Forelimb muscle (tissue), 1 donor: ENCODE measurements at regions not wholly inside any gene's neighbourhood (a gene's known extent, or its start where the extent isn't known, plus 50 kb on each side); places are given as distances from the start of the nearest gene placed in this dataset.
"Not testable (repeated sequence)": the region's sequence is repeated elsewhere in the genome, so short reads cannot be mapped to it uniquely, and the experiment has no call there.

Source experiments
- DNase-seq: peaks from one replicate; pipeline ENCODE4 v3.0.0-alpha.2; 2013; ENCODE audit warnings: low read depth

DNA sequence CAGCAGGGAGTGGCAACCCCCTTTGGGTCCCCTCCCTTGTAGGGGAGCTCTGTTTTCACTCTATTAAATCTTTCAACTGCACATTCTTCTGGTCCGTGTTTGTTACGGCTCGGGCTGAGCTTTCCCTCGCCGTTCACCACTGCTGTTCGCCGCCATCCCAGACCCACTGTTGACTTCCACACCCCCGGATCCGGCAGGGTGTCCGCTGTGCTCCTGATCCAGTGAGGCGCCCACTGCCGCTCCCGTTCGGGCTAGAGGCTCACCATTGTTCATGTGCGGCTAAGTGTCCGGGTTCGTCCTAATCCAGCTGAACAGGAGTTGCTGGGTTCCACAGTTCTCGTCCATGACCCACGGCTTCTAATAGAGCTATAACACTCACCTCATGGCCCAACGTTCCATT is 408.1 kb downstream of the KCNJ2 start:
- no peak for DNase-seq

DNA sequence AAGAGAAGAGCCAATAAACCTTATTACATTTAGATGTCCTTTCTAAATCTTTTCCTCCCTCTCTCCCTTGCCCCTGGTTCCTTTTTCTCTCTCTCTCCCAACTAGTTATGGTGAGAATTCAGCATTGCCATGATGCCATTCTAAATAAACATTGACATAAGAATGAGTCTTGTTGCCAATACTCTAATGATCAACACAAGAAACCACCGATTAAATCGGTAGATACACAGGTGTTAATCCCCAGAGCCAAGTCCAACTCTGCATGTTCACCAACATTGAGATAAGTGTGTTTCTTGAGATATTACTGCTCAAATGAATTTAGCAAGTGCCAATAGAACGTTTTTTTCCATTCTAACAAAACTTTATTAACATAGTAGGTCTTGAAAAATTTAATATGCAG is 412.1 kb downstream of the KCNJ2 start:
- DNase-seq, result no peak

DNA sequence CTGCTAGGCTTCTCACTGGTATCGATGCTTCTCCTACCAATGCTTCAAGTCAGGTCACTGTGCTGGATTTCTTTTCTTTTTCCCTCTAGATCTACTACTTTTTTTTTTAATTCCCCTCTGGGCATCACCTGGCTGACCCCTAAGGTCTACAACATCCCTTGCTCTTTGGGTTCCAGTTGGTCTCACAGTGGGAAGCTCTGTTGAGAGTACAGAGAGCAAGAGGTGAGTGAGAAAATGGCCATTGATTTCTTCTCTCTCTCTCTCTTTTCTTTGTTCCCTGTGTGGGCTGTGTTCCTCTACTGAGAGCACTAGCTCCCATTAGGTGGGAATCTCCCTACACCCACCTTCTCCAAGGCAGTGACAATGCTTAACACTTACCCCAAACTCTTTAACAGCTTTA is 413.4 kb downstream of the KCNJ2 start:
- no peak for DNase-seq

DNA sequence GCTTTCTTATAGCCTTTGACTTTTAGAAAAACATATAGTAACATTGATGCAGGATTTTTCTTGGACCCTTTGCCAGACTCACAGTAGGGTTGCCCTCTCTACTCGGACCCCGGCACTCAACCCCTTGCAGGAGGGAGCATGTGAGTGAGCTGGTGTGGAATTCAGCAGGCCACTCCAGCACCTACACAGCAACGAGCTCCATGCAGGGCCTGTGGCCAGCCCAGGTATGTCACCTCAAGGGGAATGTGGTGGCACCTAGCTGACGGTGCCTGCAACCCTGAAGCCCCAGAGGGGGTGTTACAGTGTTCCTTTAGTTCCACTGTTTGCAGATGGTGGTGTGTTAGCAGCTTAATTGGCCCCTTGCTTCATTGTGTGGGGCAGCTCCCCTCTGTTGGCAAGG is 414.9 kb downstream of the KCNJ2 start:
- DNase-seq, result no peak

DNA sequence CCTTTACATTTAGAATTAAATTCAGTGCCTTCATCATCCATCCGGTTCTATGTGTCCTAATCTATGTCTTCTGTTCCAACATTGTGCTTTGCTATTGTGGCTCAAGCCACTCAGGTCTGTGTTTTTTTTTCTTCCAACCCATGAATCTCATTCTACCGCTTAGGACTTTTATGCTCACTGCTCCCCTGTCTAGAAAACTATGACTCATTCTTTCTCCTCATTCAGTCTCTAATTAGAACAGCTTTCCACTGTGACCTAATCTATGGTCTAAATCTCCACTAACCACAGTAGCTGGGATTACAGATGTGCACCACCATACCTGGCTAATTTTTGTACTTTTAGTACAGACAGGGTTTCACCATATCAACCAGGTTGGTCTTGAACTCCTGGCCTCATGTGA is 418.7 kb downstream of the KCNJ2 start:
- no peak for DNase-seq

DNA sequence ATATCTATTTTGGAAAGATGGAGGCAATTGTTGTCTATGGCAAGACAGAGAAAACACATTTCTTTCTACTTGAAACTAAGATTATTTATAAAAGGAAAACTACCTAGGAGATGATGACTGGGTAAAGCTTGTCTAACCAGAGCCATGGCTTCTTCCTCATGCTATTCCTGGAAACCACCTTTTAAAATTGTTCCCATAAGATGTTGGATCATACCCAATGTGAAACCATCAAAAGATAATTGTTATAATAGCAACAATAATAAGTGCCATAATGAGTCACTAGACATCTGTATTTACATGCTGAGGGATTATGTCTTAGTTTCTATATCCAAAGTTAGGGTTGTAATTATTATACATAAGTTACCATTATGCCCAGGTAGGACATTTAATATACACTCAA is 428.4 kb downstream of the KCNJ2 start:
- DNase-seq, result no peak

DNA sequence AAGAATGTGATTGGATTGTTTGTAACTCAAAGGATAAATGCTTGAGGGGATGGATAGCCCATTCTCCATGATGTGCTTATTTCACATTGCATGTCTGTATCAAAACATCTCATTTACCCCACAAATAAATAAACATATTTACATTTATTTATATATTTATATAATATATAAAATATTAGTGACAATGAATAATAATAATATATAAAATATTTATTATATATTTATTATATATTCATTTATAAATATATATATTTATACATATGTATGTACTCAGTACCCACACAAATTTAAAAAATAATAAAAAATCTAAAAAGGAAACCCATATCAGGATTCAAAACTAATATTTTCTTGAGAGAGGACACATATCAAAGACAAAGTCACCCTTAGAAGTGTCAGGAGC is 429.9 kb downstream of the KCNJ2 start:
- DNase-seq, result no peak

DNA sequence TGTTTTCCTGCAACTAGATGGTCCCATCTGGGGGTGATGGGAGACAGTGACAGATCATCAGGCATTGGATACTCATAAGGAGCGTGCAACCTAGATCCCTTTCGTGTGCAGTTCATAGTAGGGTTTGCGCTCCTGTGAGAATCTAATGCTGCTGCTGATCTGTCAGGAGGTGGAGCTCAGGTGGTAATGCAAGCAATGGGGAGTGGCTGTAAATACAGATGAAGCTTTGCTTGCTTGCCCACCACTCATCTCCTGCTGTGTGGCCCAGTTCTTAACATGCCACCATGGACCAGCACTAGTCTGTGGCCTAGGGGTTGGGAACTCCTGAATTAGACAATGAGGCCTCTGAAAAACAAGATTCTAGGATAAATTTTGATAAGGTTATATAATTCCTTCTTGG is 430.6 kb downstream of the KCNJ2 start:
- not testable (repeated sequence) for DNase-seq

DNA sequence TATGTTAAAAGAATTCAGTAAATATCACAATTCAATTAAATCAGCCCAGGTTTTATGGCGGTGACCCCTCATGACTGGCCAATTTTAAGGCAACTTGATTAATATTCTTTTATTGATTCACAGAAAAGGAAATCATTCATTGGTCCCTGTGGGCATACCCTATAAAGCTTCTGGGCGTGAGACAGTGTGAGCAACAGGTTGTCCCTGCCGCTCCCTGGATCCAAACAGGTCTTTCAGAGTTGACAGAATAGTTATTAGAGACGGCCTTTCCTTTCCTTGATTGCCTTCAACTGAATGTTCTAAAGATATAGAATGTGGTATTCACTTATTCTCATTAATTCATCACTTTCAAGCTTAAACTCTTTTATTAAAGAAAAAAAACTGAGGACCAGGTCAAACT is 433.9 kb downstream of the KCNJ2 start:
- DNase-seq, result no peak

DNA sequence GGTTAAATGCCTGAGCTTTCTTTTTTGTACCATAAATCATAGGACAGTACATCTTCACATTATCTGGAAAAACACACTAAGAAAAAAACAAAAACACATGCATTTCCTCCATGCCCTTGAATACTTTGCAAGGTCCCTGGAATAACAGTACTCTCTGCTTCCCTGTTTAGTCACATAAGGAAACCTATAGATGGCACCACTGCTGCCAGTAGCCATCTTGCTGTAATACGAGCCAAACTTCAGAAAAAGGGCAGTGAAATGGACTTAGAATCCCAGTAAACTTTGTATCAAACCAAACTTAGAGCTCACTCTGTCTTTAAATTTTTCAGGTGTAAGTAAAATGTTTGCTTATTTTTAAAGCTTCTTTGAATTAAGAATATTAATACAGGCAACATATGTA is 435.5 kb downstream of the KCNJ2 start:
- no peak for DNase-seq

DNA sequence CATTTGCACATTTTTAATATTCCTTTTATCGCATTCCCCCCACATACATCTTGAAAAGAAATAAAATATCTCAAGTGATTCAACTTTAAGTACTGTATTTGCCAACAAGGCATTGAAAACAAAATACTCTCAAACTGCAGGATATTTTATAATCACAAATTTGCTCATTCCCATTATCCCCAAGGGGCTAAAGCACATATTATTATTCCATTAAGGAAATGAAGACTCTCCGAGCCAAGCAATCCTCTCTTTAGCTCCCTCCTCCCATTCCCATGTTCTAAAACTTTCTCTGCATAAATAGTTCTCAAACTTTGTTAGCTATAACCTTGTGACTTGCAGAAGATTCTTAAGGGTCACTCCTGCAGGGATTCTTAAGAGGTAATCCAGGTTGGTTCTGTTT is 436.8 kb downstream of the KCNJ2 start:
- no peak for DNase-seq

DNA sequence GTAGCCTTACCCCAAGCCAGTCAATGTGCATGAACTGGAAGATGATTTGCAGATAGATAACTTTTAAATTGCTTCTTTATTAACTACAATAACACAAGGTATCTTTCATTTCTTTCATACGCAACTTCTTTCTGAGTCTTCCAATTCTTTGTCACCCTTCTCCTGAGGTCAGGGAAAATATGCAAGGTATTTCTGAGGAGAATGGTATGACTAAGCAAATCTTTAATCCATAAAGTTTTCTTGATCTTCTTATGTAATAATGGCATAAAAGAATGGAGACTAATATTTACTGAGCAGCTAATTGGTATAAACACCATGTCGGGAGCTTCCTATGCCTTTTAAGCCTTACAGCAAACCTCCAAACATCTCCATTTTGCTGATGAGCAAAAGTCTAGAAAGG is 438.9 kb downstream of the KCNJ2 start:
- no peak for DNase-seq

DNA sequence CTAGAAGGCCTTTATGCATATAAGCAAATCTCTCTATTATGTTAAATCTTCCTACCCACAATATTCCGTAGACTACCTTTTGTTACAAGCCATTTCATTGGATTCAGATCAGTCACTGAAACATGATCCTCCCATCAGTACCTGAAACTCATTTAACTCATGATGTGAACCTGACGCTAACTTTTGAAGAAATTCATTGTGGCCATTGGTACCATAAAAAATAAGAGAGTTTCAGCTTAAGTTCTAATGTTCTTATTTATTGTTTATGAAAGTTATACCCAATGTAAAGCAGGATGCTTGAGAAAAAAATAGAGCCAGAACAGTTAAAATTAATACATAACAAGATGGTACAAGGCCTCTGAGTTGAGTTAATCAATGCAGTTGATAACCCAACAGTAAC is 439.6 kb downstream of the KCNJ2 start:
- DNase-seq, result no peak

DNA sequence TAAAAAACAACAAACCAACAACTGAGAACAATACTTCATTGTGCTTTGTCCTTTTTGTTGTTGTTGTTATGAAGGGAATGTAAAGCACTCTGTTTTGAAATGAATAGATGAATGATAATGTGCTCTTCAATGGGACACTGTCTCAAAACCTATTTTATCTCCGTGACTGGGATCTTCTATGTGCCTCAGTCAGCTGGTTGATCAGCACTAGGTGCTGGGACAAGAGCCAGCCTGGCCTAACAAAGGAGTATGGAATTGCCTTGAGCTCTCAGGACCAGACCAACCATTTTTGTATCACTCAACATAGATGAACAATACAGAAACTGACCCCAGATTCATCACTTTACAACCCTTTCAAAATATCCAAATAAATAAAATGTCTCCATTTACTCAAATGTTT is 440.2 kb downstream of the KCNJ2 start:
- DNase-seq, result no peak

DNA sequence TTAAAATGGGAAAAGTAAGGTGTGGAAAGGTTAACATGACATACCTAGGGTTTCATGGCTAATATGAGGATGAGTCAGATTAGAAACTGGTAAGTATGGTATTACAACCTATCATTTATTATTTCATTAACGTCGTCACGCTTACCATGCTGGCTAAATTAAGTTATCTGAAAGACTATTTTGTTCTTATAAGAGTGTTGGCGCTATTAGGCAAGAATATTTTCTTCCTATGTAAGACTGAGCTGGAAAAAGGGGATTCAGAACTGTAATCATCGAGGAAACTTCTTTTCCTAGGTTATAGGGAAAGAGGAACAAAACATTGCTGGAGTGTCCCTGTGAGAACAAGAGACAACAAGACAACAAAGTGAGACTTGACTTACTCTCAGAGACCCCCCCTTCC is 440.8 kb downstream of the KCNJ2 start:
- no peak for DNase-seq

DNA sequence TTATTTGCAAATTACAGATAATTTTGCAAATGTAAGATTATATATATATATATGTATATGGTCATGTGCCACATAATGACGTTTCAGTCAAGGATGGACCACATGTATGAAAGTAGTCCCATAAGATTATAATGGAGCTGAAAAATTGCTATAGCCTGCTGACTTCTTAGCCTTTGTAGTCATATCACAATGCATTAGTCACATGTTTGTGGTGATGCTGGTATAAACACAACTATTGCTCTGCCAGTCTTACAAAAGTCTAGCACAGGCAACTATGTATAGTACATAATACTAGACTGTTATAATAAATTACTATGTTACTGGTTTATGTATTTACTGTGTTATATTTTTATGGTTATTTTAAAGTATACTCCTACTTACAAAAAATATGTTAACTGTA is 444.3 kb downstream of the KCNJ2 start:
- no peak for DNase-seq

DNA sequence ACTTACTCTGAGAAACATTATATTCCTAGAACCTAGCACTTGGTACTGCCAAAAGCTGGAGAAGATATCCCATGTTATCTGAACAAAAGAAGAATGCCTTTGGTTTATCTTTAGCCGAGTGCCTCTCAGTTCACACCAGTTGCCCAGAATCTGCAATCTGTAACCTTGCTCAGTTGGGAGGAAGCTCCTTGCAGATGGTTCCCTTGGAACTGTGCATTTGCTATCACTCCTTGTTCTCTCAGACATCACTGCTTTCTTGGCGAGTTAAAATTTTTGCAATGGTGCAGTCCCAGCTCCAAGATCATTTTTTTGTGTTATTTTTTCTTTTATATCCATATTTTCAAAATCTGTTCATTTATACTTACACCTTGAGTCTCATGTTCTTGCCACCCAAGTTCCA is 446.5 kb downstream of the KCNJ2 start:
- DNase-seq, result no peak

DNA sequence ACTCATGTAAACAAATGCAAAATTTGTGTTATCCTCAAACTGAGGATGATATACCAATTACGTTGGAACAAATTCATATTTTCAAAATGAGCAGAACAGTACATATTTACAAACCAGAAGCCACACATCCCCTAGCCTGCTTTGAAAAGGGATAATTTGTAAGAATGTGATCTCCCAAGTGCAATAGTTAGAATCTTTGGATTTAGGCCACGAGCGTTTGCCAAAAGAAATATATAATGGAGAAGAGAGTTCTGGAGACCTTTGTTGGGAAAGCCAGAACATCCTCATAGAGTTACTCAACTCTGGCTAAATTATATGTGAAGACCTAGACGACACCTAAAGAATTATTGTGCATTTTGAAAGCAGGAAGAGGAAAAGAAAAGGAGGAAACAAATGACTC is 449.3 kb downstream of the KCNJ2 start:
- DNase-seq, result no peak

DNA sequence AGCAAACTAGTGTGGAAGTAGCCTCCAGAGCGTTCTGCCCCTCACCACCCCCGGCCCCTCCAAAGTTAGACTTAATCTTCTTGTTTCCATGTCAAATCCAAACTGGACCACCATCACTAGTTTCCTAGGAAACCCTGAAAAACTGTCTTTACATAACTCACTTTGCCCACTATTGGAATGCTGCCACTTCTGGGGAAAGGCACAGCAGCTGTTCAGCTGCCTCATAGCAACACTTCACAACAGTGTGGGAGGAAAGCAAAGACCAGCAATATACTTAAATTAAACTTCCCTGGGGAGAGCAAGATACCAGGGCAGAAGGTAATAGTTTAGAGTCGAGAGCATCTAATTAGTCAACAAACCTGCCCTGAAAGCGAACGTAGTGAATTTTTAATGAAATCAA is 452.2 kb downstream of the KCNJ2 start:
- DNase-seq, result no peak

DNA sequence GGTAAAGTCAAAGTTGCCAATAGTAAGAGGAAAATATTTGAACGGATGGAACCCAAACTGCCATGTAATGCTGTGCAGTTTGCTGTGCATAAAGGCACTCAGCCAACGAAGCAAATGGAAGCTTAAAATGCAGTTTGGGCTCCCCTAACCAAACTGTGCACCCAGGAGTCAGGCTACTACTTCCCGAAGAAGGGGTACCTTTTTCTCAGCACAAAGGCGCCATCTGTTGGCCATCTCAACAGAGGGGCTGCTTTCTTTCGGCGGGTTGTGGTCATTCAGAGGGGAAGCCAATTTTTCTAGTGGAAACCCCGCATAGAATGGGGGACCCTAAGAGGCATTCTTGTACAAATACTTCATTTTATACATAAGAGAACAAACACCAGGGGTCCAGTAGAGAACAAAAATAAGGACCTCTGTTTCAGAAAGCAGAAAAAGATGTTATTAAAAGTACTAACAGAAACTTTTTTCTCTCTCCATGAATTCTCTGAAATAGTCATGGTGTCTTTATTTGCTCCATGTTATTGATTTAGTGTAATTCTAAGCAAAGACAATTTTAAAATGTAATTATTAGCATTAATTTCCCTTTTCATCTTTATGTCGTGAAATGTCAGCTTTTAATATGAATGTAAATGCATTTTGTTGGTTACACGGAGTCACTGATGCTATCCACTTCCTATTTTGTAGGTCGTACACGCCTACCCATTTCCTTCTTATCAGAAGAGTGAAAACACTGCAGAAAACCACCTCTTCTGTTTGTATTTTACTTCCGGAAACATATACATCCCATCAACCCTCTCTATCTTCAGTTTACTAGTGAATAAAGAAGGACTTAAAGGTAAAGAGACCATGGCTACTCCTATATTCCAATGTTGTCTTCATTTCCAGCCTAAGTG is 453.3 kb downstream of the KCNJ2 start:
- no peak for DNase-seq

DNA sequence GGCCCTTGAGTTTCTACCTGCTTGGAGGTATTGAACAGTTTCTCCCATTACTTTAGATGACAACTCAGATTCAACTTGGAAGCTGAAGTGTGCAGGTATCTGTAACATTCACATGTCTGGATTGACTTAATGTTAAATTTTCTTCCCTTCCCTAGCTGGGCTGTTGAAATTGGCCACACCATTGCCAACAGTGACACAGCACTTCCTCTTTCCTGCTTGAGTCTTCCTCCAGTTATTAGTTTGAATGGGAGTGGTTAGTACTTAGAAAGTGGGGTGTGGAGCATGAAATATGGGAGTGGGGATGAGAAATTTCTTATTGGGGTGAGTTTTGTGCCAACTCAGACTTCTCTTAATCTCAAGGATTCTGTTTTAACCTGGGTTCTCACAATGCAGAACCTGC is 454.9 kb downstream of the KCNJ2 start:
- no peak for DNase-seq

DNA sequence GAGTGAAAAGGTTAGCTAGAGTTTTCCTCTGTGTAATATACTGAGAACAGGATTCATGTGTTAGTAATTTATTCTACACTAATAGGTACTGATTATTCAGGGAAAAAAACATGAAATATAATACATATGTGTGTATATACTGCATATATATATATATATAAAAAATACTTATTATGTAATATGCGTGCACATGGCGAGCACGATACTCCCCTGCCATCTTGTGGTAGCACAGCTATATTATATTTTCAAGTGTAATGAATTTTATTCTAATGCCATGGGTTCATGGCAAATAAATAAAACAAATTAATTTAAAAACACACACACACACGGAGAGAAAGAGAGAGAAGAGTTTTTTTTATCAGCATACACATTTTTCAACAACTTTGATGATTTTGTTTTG is 460.6 kb downstream of the KCNJ2 start:
- DNase-seq, result no peak

DNA sequence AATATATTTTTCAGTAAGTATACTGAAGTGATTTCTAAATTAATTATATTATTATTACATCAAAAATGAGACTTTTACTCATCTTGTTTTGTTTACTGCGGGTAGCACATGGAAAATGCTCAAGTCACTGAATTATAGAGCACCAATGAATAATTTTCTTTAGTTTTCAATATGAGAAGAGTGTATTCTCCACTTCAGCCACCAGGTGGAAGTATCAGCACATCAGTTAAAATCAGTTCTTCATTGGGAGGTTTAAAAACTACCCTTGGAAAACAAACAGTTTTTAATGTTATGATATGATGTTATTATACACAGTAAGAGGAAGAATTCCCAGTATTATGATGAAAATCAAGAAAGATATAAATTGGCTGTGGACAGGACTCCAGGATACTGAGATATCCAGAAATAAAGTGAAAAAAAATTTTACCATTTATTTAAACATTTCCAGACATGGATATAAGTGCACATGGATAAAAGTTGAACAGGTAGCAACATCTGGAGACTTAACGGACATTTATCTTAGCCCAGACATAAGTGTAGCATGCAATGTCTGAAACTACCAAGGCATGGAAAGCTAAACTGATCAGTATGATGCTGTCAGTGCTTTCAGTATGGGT is 467.3 kb downstream of the KCNJ2 start:
- no peak for DNase-seq

DNA sequence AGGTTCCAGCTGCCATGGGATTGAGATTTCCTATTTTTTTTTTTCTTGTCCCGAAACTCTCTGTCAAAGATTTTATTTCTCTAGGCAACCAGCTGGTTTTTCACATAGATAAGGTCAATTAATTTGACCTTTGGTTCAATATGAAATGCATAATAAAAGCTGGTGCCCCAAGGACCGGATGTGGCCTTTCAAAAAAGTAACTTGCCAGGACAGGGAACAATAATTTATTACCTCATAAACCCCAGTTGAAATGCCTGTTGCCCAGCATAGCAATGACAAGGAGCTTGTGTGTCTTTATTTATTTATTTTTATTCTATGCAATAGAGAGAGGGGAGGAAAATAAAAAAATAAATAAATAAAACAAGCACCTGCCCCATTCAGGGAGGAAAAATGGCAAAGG is 472.7 kb downstream of the KCNJ2 start:
- DNase-seq, result no peak
